ENCODE measurements at regions not wholly inside any gene's neighbourhood (a gene's known extent, or its start where the extent isn't known, plus 50 kb on each side); places are given as distances from the start of the nearest gene placed in this dataset.
"Not testable (repeated sequence)": the region's sequence is repeated elsewhere in the genome, so short reads cannot be mapped to it uniquely, and the experiment has no call there.

- no peak for DNase-seq (ENCODE audit: low spot score)
Measured at GRCh38 chr15:45810201-45810600, 175.4 kb downstream of the SQOR start.

GRCh38 chr15:45812200-45812599 is 177.4 kb downstream of the SQOR start:
- DNase-seq (ENCODE audit: low spot score), result no peak

GRCh38 chr15:45817578-45817977 is 182.7 kb downstream of the SQOR start:
- not testable (repeated sequence) for DNase-seq (ENCODE audit: low spot score)

- DNase-seq (ENCODE audit: low spot score), result no peak
Measured at GRCh38 chr15:45821390-45821789, 186.6 kb downstream of the SQOR start.

- not testable (repeated sequence) for DNase-seq (ENCODE audit: low spot score)
Measured at GRCh38 chr15:45822968-45823367, 188.1 kb downstream of the SQOR start.

GRCh38 chr15:45827275-45827674 is 192.4 kb downstream of the SQOR start:
- DNase-seq (ENCODE audit: low spot score), result no peak

GRCh38 chr15:45827766-45828165 is 192.9 kb downstream of the SQOR start:
- DNase-seq (ENCODE audit: low spot score), result no peak

- no peak for DNase-seq (ENCODE audit: low spot score)
Measured at GRCh38 chr15:45829336-45830153, 194.7 kb downstream of the SQOR start.

- DNase-seq (ENCODE audit: low spot score), result no peak
Measured at GRCh38 chr15:45831787-45832186, 197.0 kb downstream of the SQOR start.

- no peak for DNase-seq (ENCODE audit: low spot score)
Measured at GRCh38 chr15:45834622-45835021, 199.8 kb downstream of the SQOR start.

- no peak for DNase-seq (ENCODE audit: low spot score)
Measured at GRCh38 chr15:45842151-45842550, 207.3 kb downstream of the SQOR start.

GRCh38 chr15:45847645-45848044 is 212.8 kb downstream of the SQOR start:
- DNase-seq (ENCODE audit: low spot score), result no peak

GRCh38 chr15:45849136-45849535 is 214.3 kb downstream of the SQOR start:
- DNase-seq (ENCODE audit: low spot score), result no peak

GRCh38 chr15:45854455-45855202 is 219.8 kb downstream of the SQOR start:
- no peak for DNase-seq (ENCODE audit: low spot score)

GRCh38 chr15:45855210-45855906 is 220.5 kb downstream of the SQOR start:
- DNase-seq (ENCODE audit: low spot score), result no peak

GRCh38 chr15:45855907-45856579 is 221.2 kb downstream of the SQOR start:
- DNase-seq (ENCODE audit: low spot score), result no peak

- no peak for DNase-seq (ENCODE audit: low spot score)
Measured at GRCh38 chr15:45857291-45857690, 222.5 kb downstream of the SQOR start.

GRCh38 chr15:45858491-45858890 is 223.7 kb downstream of the SQOR start:
- no peak for DNase-seq (ENCODE audit: low spot score)

- DNase-seq (ENCODE audit: low spot score), result no peak
Measured at GRCh38 chr15:45862034-45862433, 227.2 kb downstream of the SQOR start.

- DNase-seq (ENCODE audit: low spot score), result no peak
Measured at GRCh38 chr15:45863881-45864580, 229.2 kb downstream of the SQOR start.

GRCh38 chr15:45866616-45867015 is 231.8 kb downstream of the SQOR start:
- DNase-seq (ENCODE audit: low spot score), result no peak

GRCh38 chr15:45867281-45867680 is 232.5 kb downstream of the SQOR start:
- no peak for DNase-seq (ENCODE audit: low spot score)

Measured in CD4-positive, alpha-beta T cell treated with Interleukin-6 at 100 ng/mL for 8 hours (primary cell).